H1 (cell line): ENCODE measurements at regions not wholly inside any gene's neighbourhood (a gene's known extent, or its start where the extent isn't known, plus 50 kb on each side); places are given as distances from the start of the nearest gene placed in this dataset.

Experiments used
- CTCF ChIA-PET: fragments of 300-600 bp; sonication (Branson Sonifier 250); formaldehyde crosslinking; loops from one replicate; lab custom pipeline; 2021; ENCODE audit not compliant: partially characterized antibody; lab: Charles Lee
- POLR2A ChIA-PET: fragments of 300-600 bp; sonication (Branson Sonifier 250); formaldehyde crosslinking; loops from one replicate; lab custom pipeline; 2021; ENCODE audit warnings: inconsistent platforms; ENCODE audit not compliant: partially characterized antibody; lab: Charles Lee
- DNase-seq, 2 experiments: peaks; one replicate each; pipeline versions ENCODE4 v3.0.0 to v3.0.0-alpha.2; 2010 to 2022; ENCODE audit warnings: low spot score in 2 of 2, low read depth in 1 of 2, mixed read lengths in 1 of 2
- FAIRE-seq: peaks from 2 replicates; lab custom pipeline; 2011; peaks lifted over from hg19 to GRCh38; lab: Jason Lieb, UNC
- H2AFZ ChIP-seq: 2 replicates; pipeline ENCODE4 v1.8.1; 2012; ENCODE audit warnings: low read length, inconsistent platforms
- H2AK5ac ChIP-seq: 2 replicates; pipeline ENCODE4 v1.6.1; 2013; ENCODE audit warnings: low read depth, low read length
- H2BK120ac ChIP-seq: replicated peaks from 2 replicates; pipeline ENCODE3; 2013; ENCODE audit warnings: low read depth, low read length, inconsistent platforms
- H2BK12ac ChIP-seq: 2 replicates; pipeline ENCODE4 v1.6.1; 2013; ENCODE audit warnings: low read depth, low read length
- H2BK15ac ChIP-seq: 2 replicates; pipeline ENCODE4 v1.6.1; 2013; ENCODE audit warnings: low read length
- H2BK20ac ChIP-seq: 2 replicates; pipeline ENCODE4 v1.6.1; 2013; ENCODE audit warnings: low read length
- H2BK5ac ChIP-seq: 2 replicates; pipeline ENCODE4 v1.6.1; 2013; ENCODE audit warnings: low read depth, low read length
- H3K14ac ChIP-seq: 2 replicates; pipeline ENCODE4 v1.6.1; 2013; ENCODE audit warnings: inconsistent platforms; ENCODE audit not compliant: insufficient read length
- H3K18ac ChIP-seq: 2 replicates; pipeline ENCODE4 v1.6.1; 2013; ENCODE audit warnings: low read length; ENCODE audit errors: extremely low read depth
- H3K23ac ChIP-seq: 2 replicates; pipeline ENCODE4 v1.6.1; 2013; ENCODE audit warnings: inconsistent platforms; ENCODE audit not compliant: insufficient read length
- H3K23me2 ChIP-seq: 2 replicates; pipeline ENCODE4 v1.6.1; 2013; ENCODE audit warnings: low read depth, low read length
- H3K27ac ChIP-seq: 2 replicates; pipeline ENCODE4 v1.6.1; 2011; ENCODE audit warnings: low read depth, low read length, inconsistent platforms
- H3K27me3 ChIP-seq, 4 experiments: replicated peaks in 1 of 4; 1 replicate in 1 of 4; 2 replicates in 3 of 4; pipeline versions ENCODE4 v1.6.1 to v1.8.1; 2011 to 2013; ENCODE audit warnings: low read length in 3 of 4, mild to moderate bottlenecking in 3 of 4, inconsistent platforms in 2 of 4, mixed read lengths in 2 of 4, moderate library complexity in 1 of 4; ENCODE audit not compliant: control insufficient read depth in 3 of 4, insufficient read depth in 3 of 4; ENCODE audit errors: extremely low read depth in 1 of 4
- H3K36me3 ChIP-seq, 4 experiments: 2 replicates each; pipeline versions ENCODE4 v1.6.1 to v1.8.1; 2011 to 2013; ENCODE audit warnings: mild to moderate bottlenecking in 4 of 4, low read length in 3 of 4, moderate library complexity in 2 of 4, control low read depth in 1 of 4, inconsistent platforms in 1 of 4; ENCODE audit not compliant: insufficient read depth in 4 of 4, control insufficient read depth in 2 of 4
- H3K4ac ChIP-seq: replicated peaks from 2 replicates; pipeline ENCODE3; 2013; ENCODE audit warnings: low read length, low read depth, mixed read lengths, inconsistent platforms; ENCODE audit not compliant: insufficient read length
- H3K4me1 ChIP-seq, 4 experiments: replicated peaks in 1 of 4; 1 replicate in 1 of 4; 2 replicates in 3 of 4; pipeline versions ENCODE4 v1.6.1 to v1.8.1; 2011 to 2013; ENCODE audit warnings: low read length in 3 of 4, inconsistent platforms in 2 of 4, mixed read lengths in 1 of 4; ENCODE audit not compliant: insufficient read depth in 4 of 4, control insufficient read depth in 3 of 4
- H3K4me2 ChIP-seq, 2 experiments: 2 replicates each; pipeline versions ENCODE4 v1.6.1 to v1.8.1; 2011 to 2013; ENCODE audit warnings: low read depth in 2 of 2, low read length in 2 of 2, control low read depth in 1 of 2, inconsistent platforms in 1 of 2, mild to moderate bottlenecking in 1 of 2; ENCODE audit not compliant: insufficient read depth in 1 of 2
- H3K4me3 ChIP-seq, 4 experiments: fragments of 200-600, 300-600 bp in 1 of 4; sonication (generic), shearing (Covaris generic), sonication (Bioruptor Twin) in 1 of 4; 2 replicates each; pipeline versions ENCODE4 v1.5.1 to v1.8.1; 2011 to 2016; ENCODE audit warnings: low read length in 4 of 4, low read depth in 3 of 4, control low read depth in 2 of 4, inconsistent platforms in 2 of 4, mild to moderate bottlenecking in 2 of 4, mixed read lengths in 1 of 4, moderate library complexity in 1 of 4; ENCODE audit not compliant: insufficient read depth in 2 of 4; ENCODE audit errors: extremely low read depth in 1 of 4
- H3K56ac ChIP-seq: replicated peaks from 2 replicates; pipeline ENCODE3; 2013; ENCODE audit warnings: low read depth, mild to moderate bottlenecking, mixed read lengths, low read length, inconsistent platforms; ENCODE audit not compliant: insufficient read length
- H3K79me1 ChIP-seq: 2 replicates; pipeline ENCODE4 v1.6.1; 2013; ENCODE audit warnings: low read depth, low read length, control low read depth
- H3K79me2 ChIP-seq, 2 experiments: 2 replicates each; pipeline versions ENCODE4 v1.6.1 to v1.8.1; 2012 to 2013; ENCODE audit warnings: low read length in 2 of 2, mild to moderate bottlenecking in 2 of 2, inconsistent platforms in 1 of 2; ENCODE audit not compliant: insufficient read depth in 2 of 2, control insufficient read depth in 1 of 2
- H3K9ac ChIP-seq, 4 experiments: replicated peaks in 1 of 4; 1 replicate in 1 of 4; 2 replicates in 3 of 4; pipeline versions ENCODE4 v1.6.1 to v1.8.1; 2011 to 2013; ENCODE audit warnings: low read depth in 3 of 4, low read length in 3 of 4, control low read depth in 2 of 4, mild to moderate bottlenecking in 2 of 4, moderate library complexity in 2 of 4, inconsistent platforms in 1 of 4; ENCODE audit errors: extremely low read depth in 1 of 4
- H3K9me3 ChIP-seq, 2 experiments: 2 replicates each; pipeline versions ENCODE4 v1.6.1 to v1.8.1; 2012 to 2013; ENCODE audit warnings: mild to moderate bottlenecking in 2 of 2, moderate library complexity in 2 of 2, control low read depth in 1 of 2, inconsistent platforms in 1 of 2, low read depth in 1 of 2, low read length in 1 of 2, mixed read lengths in 1 of 2; ENCODE audit not compliant: insufficient read depth in 2 of 2
- H4K20me1 ChIP-seq, 2 experiments: replicated peaks in 1 of 2; 2 replicates each; pipeline versions ENCODE3 to v1.8.1; 2011 to 2013; ENCODE audit warnings: inconsistent platforms in 2 of 2, low read length in 2 of 2, mild to moderate bottlenecking in 1 of 2; ENCODE audit not compliant: insufficient read depth in 2 of 2, control insufficient read depth in 1 of 2
- H4K5ac ChIP-seq: 2 replicates; pipeline ENCODE4 v1.6.1; 2013; ENCODE audit warnings: low read length, low read depth, mixed read lengths, inconsistent platforms; ENCODE audit not compliant: insufficient read length
- H4K8ac ChIP-seq: 2 replicates; pipeline ENCODE4 v1.8.0; 2013; ENCODE audit warnings: mild to moderate bottlenecking, moderate library complexity, low read length, inconsistent platforms; ENCODE audit not compliant: insufficient read depth; ENCODE audit errors: extremely low read depth
- H4K91ac ChIP-seq: replicated peaks from 2 replicates; pipeline ENCODE3; 2013; ENCODE audit warnings: low read length, mixed read lengths, inconsistent platforms; ENCODE audit not compliant: insufficient read length
- CEBPB ChIP-seq: IDR thresholded peaks from 2 replicates; pipeline ENCODE4 v1.6.1; 2012; ENCODE audit warnings: low read depth, low read length
- POLR2AphosphoS5 ChIP-seq: IDR thresholded peaks from 2 replicates; pipeline ENCODE4 v1.6.1; 2011; ENCODE audit warnings: low read depth, low read length
- TBP ChIP-seq: IDR thresholded peaks from 2 replicates; pipeline ENCODE4 v1.6.1; 2011; ENCODE audit warnings: low read depth, low read length, improper control_type of control experiment
- USF2 ChIP-seq: IDR thresholded peaks from 2 replicates; pipeline ENCODE4 v1.6.1; 2011; ENCODE audit warnings: low read length, improper control_type of control experiment
- WGBS, 2 experiments: shearing (Covaris generic) in 1 of 2; methylation state at CpG; one replicate each; pipeline versions ENCODE4 v1.1.6 to v1.1.7; 2013 to 2015; ENCODE audit warnings: low lambda C conversion rate in 2 of 2, mixed read lengths in 2 of 2, inconsistent platforms in 1 of 2, low coverage in 1 of 2, missing lambda C conversion rate in 1 of 2; ENCODE audit not compliant: insufficient replicate concordance in 2 of 2, insufficient coverage in 1 of 2, insufficient read length in 1 of 2; ENCODE audit errors: extremely low coverage in 1 of 2, missing lambda C conversion rate in 1 of 2; 5-methylcytosine and 5-hydroxymethylcytosine counted together

- Histone ChIP-seq H3K79me2 (no peaks in the 10 kb centered on the region), H2BK12ac (no peak overlapping the region), H3K27ac (no peak overlapping the region), H3K4me1 (no peaks in the 10 kb centered on the region), H3K23ac (no peak overlapping the region), H3K14ac (no peak overlapping the region), H3K23me2 (no peaks in the 10 kb centered on the region), H2BK15ac (no peak overlapping the region), H3K79me1 (no peaks in the 10 kb centered on the region), H3K18ac (no peak overlapping the region), H2AK5ac (no peak overlapping the region), H2BK20ac (no peak overlapping the region), H4K8ac (no peak overlapping the region), H4K5ac (no peak overlapping the region), H2BK5ac (no peak overlapping the region), H3K4me3 (no peak overlapping the region), H2BK120ac (no peak overlapping the region), H3K27me3 (no peaks in the 10 kb centered on the region), H3K4me2 (no peak overlapping the region), H3K36me3 (no peaks in the 10 kb centered on the region), H4K20me1 (no peaks in the 10 kb centered on the region), H3K4ac (no peak overlapping the region), H4K91ac (no peak overlapping the region), H3K9me3 (no peaks in the 10 kb centered on the region), H3K56ac (no peak overlapping the region), H3K9ac (no peak overlapping the region), H2AFZ (no peak overlapping the region)
- DNase-seq = no peak
- ChIA-PET CTCF (interaction anchor here (0.7 to 1.0 kb wide), 3 partner anchors 10 to 248 kb away, joined by 3 read pairs; no protein-coding TSS in a partner anchor), POLR2A (no interaction called here)
- no peak for FAIRE-seq
- 91% methylated on average over 1 of the region's 1 CpG; no CpG with 5 or more reads in 1 of the 2 experiments for WGBS, 2 experiments
- TF ChIP-seq CEBPB (no peak), TBP (no peak), POLR2AphosphoS5 (no peak), USF2 (no peak)
These were observed 87.0 kb downstream of the BTG1 start for GRCh38 chr12:92058664-92059063.
